GM23338 (cell line): ENCODE measurements at regions not wholly inside any gene's neighbourhood (a gene's known extent, or its start where the extent isn't known, plus 50 kb on each side); places are given as distances from the start of the nearest gene placed in this dataset.

Source experiments
- ATAC-seq: fragments of 200-7000 bp; cut with Tn5 transposase; 3 replicates; pipeline ENCODE4 v1.9.1; 2020
- DNase-seq: peaks from one replicate; pipeline ENCODE4 v3.0.0-alpha.2; 2015; ENCODE audit warnings: low spot score
- H2AFZ ChIP-seq: fragments of 200-600 bp; sonication (generic); 2 replicates; pipeline ENCODE4 v1.8.0; 2016; ENCODE audit warnings: antibody characterized with exemption, mild to moderate bottlenecking, moderate library complexity
- H3F3A ChIP-seq: fragments of 200-600 bp; sonication (generic); replicated peaks from 2 replicates; pipeline ENCODE4 v1.8.0; 2017; ENCODE audit warnings: antibody characterized with exemption, mixed run types, low read depth
- H3K27ac ChIP-seq: fragments of 200-600 bp; sonication (generic); 2 replicates; pipeline ENCODE4 v1.6.1; 2016; ENCODE audit warnings: low read depth
- H3K27me3 ChIP-seq: fragments of 200-600 bp; sonication (generic); 2 replicates; pipeline ENCODE4 v1.8.0; 2016; ENCODE audit warnings: mild to moderate bottlenecking, mixed run types, moderate library complexity; ENCODE audit not compliant: insufficient read depth
- H3K36me3 ChIP-seq: fragments of 200-600 bp; sonication (generic); 2 replicates; pipeline ENCODE4 v1.8.0; 2016; ENCODE audit warnings: mild to moderate bottlenecking; ENCODE audit not compliant: insufficient read depth
- H3K4me1 ChIP-seq: fragments of 200-600 bp; sonication (generic); 2 replicates; pipeline ENCODE4 v1.8.0; 2016; ENCODE audit warnings: mild to moderate bottlenecking, moderate library complexity; ENCODE audit not compliant: insufficient read depth
- H3K4me2 ChIP-seq: fragments of 200-600 bp; sonication (generic); 2 replicates; pipeline ENCODE4 v1.7.1; 2017; ENCODE audit warnings: mixed run types
- H3K4me3 ChIP-seq: fragments of 200-600 bp; sonication (generic); 2 replicates; pipeline ENCODE4 v1.6.1; 2016; ENCODE audit warnings: mixed run types
- H3K79me2 ChIP-seq: fragments of 200-600 bp; sonication (generic); replicated peaks from 2 replicates; pipeline ENCODE4 v1.8.0; 2017; ENCODE audit warnings: mild to moderate bottlenecking; ENCODE audit not compliant: insufficient read depth
- H3K9me2 ChIP-seq: fragments of 200-600 bp; sonication (generic); 2 replicates; pipeline ENCODE4 v1.8.0; 2017; ENCODE audit not compliant: insufficient read depth
- H4K20me1 ChIP-seq: fragments of 200-600 bp; sonication (generic); replicated peaks from 2 replicates; pipeline ENCODE4 v1.8.0; 2017; ENCODE audit warnings: mild to moderate bottlenecking; ENCODE audit not compliant: insufficient read depth
- H3K27ac Mint-ChIP-seq: 2 replicates; pipeline ENCODE4 v1.8.0; 2020; ENCODE audit warnings: inconsistent platforms, mild to moderate bottlenecking, moderate library complexity, mixed read lengths
- H3K27me3 Mint-ChIP-seq: 3 replicates; pipeline ENCODE4 v1.8.0; 2022; ENCODE audit warnings: low read depth, mild to moderate bottlenecking, moderate library complexity, mixed read lengths, inconsistent platforms; ENCODE audit not compliant: insufficient read depth, poor library complexity
- H3K36me3 Mint-ChIP-seq: 3 replicates; pipeline ENCODE4 v1.8.0; 2021; ENCODE audit warnings: low read depth, mild to moderate bottlenecking, inconsistent platforms, moderate library complexity, mixed read lengths
- H3K4me1 Mint-ChIP-seq: 3 replicates; pipeline ENCODE4 v1.8.0; 2020; ENCODE audit warnings: mild to moderate bottlenecking, inconsistent platforms, mixed read lengths
- H3K4me3 Mint-ChIP-seq: 3 replicates; pipeline ENCODE4 v1.8.0; 2021; ENCODE audit warnings: moderate library complexity, mild to moderate bottlenecking, inconsistent platforms, mixed read lengths
- H3K9me3 Mint-ChIP-seq: 3 replicates; pipeline ENCODE4 v1.8.0; 2020; ENCODE audit warnings: moderate library complexity, mild to moderate bottlenecking, inconsistent platforms, mixed read lengths
- CTCF ChIP-seq, 2 experiments: fragments of 200-600 bp in 1 of 2; sonication (generic) in 1 of 2; conservative IDR thresholded peaks; 2 replicates each; pipeline versions ENCODE4 v1.5.1 to v1.6.1; 2016 to 2017; ENCODE audit warnings: antibody characterized with exemption in 2 of 2, low read depth in 2 of 2, mild to moderate bottlenecking in 2 of 2, moderate library complexity in 1 of 2
- ETS1 ChIP-seq: IDR thresholded peaks from 2 replicates; pipeline ENCODE4 v1.6.1; 2016; ENCODE audit warnings: antibody characterized with exemption
- EZH2 ChIP-seq: fragments of 200-600 bp; sonication (generic); IDR thresholded peaks from one replicate; pipeline ENCODE4 v1.8.0; 2017; ENCODE audit warnings: antibody characterized with exemption, mild to moderate bottlenecking, low read depth; ENCODE audit not compliant: unreplicated experiment
- EZH2phosphoT487 ChIP-seq: fragments of 200-600 bp; sonication (generic); IDR thresholded peaks from one replicate; pipeline ENCODE4 v1.8.1; 2018; ENCODE audit warnings: antibody characterized with exemption; ENCODE audit not compliant: unreplicated experiment
- REST ChIP-seq: IDR thresholded peaks from one replicate; pipeline ENCODE4 v1.6.1; 2018; ENCODE audit warnings: antibody characterized with exemption; ENCODE audit not compliant: unreplicated experiment
- STAT1 ChIP-seq: IDR thresholded peaks from one replicate; pipeline ENCODE4 v1.6.1; 2016; ENCODE audit warnings: antibody characterized with exemption; ENCODE audit not compliant: unreplicated experiment
- ZNF114 ChIP-seq: fragments of 250-450 bp; sonication (Bioruptor Pico); IDR thresholded peaks from 2 replicates; pipeline ENCODE4 v1.5.0; 2020; ENCODE audit warnings: mild to moderate bottlenecking, moderate library complexity
- ZNF462 ChIP-seq: fragments of 250-450 bp; sonication (Bioruptor Pico); IDR thresholded peaks from 2 replicates; pipeline ENCODE4 v1.5.0; 2020; ENCODE audit warnings: mild to moderate bottlenecking, moderate library complexity

DNA sequence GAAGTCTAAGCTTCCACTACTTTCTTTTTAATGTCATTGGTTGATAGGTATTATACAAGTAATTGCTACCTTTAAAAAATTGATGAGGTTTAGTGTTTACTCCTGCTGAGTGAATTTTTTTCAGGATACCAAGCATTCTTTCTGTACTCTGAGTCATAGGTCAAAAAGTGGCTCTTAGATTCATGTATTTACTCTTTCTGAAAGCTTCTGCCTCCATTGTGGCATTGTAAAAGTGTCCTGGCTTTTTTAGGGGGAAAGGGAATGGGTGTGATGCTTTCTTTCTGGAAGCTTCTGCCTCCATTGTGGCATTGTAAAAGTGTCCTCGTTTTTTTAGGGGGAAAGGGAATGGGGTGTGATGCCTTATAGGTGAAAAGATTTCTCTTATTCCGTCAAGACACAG lies 286.5 kb downstream of the LPIN1 start:
- Mint-ChIP-seq H3K4me3 (no peak overlapping the region), H3K4me1 (peaks cover 2% of the 10 kb centered on the region; the same call in 1 of the 3 replicates), H3K36me3 (no peaks in the 10 kb centered on the region), H3K9me3 (no peaks in the 10 kb centered on the region; the same call in 2 of the 3 replicates), H3K27me3 (peaks cover 9% of the 10 kb centered on the region), H3K27ac (no peak overlapping the region)
- no peak for TF ChIP-seq ETS1
- no peak for TF ChIP-seq STAT1
- TF ChIP-seq ZNF462, result no peak
- TF ChIP-seq REST, result no peak
- no peak for TF ChIP-seq CTCF (conservative IDR thresholded peaks at IDR 0.05; ENCODE audit: low read depth in 2 of 2)
- no peak for TF ChIP-seq EZH2phosphoT487
- no peak for TF ChIP-seq EZH2
- TF ChIP-seq ZNF114 (CRISPR knock-in tag), result no peak
- no peak for ATAC-seq
- H3K4me2 ChIP-seq, result no peak overlapping the region
- H3K27me3 ChIP-seq, result no peaks in the 10 kb centered on the region
- H2AFZ ChIP-seq, result no peak overlapping the region
- no peak overlapping the region for H3K27ac ChIP-seq
- H3K4me1 ChIP-seq, result no peaks in the 10 kb centered on the region
- H3K4me3 ChIP-seq, result no peak overlapping the region
- no peaks in the 10 kb centered on the region for H3K36me3 ChIP-seq
- H3K9me2 ChIP-seq, result peaks cover 12% of the 10 kb centered on the region
- H4K20me1 ChIP-seq, result no peaks in the 10 kb centered on the region
- no peak for DNase-seq
- no peaks in the 10 kb centered on the region for H3K79me2 ChIP-seq
- H3F3A ChIP-seq, result no peaks in the 10 kb centered on the region
